AG10803 (cell line): ENCODE measurements at regions not wholly inside any gene's neighbourhood (a gene's known extent, or its start where the extent isn't known, plus 50 kb on each side); places are given as distances from the start of the nearest gene placed in this dataset.

Experiments
- DNase-seq: peaks from one replicate; pipeline ENCODE4 v3.0.0; 2010; ENCODE audit warnings: low read depth
- H3K4me3 ChIP-seq: 2 replicates; pipeline ENCODE4 v1.5.1; 2011; ENCODE audit warnings: mild to moderate bottlenecking, low read length, control low read depth
- TF ChIP-seq, protein P1 (sequence below): conservative IDR thresholded peaks from 2 replicates; pipeline ENCODE4 v1.5.1; 2011; ENCODE audit warnings: mild to moderate bottlenecking, low read length, control low read depth, inconsistent platforms

DNA sequence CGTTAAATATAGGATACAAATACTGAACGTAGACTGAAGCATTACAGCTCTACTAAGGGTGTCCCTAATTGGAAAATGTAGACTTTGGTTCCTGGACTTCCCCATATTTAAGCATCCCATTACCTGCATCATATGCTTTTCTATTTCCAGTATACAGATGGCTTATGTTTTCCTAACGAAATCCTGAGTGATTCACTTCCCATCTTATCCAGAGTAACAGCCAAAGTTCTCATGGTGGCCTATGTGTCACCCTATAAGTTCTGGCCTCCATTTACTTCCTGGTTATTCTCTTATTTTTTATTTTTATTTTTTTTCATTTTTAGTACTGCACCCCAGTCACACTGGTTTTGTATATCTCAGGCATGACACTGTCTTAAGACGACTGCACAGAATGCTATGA lies 552.3 kb downstream of the PRDM9 start:
- no peak overlapping the region for H3K4me3 ChIP-seq
- DNase-seq: no peak
- TF ChIP-seq, protein P1, sequence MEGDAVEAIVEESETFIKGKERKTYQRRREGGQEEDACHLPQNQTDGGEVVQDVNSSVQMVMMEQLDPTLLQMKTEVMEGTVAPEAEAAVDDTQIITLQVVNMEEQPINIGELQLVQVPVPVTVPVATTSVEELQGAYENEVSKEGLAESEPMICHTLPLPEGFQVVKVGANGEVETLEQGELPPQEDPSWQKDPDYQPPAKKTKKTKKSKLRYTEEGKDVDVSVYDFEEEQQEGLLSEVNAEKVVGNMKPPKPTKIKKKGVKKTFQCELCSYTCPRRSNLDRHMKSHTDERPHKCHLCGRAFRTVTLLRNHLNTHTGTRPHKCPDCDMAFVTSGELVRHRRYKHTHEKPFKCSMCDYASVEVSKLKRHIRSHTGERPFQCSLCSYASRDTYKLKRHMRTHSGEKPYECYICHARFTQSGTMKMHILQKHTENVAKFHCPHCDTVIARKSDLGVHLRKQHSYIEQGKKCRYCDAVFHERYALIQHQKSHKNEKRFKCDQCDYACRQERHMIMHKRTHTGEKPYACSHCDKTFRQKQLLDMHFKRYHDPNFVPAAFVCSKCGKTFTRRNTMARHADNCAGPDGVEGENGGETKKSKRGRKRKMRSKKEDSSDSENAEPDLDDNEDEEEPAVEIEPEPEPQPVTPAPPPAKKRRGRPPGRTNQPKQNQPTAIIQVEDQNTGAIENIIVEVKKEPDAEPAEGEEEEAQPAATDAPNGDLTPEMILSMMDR: no peak

DNA sequence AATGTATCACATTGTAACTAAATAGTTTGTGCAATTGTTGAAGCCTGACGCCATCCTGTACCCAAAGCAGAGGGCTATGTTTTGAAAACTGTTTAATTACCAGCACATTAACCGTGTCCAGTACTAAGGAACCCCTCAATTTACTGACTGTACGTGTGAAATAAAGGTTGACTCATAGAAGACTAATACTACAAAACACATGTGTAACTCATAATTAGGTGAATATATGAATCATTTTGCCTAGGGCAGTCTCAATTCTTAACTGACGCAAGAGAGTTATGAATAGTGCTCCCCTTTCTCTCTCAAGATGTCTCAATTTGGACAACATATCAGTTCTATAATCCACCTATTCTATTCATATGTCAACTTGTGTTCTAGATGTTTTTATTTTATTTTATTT lies 558.4 kb downstream of the PRDM9 start:
- H3K4me3 ChIP-seq: no peak overlapping the region
- DNase-seq: no peak
- TF ChIP-seq, protein P1: no peak

DNA sequence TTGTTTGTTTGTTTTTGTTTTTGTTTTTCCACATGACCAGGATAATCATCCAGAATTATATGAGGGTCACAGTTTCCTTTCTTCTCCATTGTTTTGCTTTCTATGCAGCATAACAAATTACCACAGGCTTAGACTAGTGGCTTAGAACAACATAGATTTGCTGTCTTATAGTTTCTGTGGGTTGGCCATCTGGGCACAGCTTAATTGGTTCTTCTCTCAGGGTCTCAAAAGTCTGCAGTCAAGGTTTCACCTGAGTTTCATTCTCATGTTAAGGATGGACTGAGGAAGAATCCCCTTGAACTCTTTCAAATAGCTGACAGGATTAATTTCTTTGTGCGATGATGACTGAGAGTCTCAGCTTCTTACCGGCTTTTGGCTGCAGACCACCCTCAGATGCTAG lies 559.8 kb downstream of the PRDM9 start:
- TF ChIP-seq, protein P1: no peak
- DNase-seq: no peak
- no peak overlapping the region for H3K4me3 ChIP-seq

DNA sequence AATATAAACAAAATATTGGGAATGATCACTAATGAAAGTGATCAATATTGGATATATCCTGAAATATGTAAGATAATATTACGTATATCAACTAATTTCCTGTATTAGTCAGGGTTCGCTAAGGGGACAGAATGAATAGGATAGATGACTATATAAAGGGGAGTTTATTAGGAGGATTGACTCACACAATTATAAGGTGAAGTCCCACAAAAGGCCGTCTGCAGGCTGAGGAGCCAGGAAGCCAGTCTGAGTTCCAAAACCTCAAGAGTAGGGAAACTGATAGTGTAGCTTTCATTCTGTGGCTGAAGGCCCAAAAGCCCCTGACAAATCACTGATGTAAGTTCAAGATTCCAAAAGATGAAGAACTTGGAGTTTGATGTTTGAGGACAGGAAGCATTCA lies 561.1 kb downstream of the PRDM9 start:
- DNase-seq: no peak
- TF ChIP-seq, protein P1: no peak
- no peak overlapping the region for H3K4me3 ChIP-seq

DNA sequence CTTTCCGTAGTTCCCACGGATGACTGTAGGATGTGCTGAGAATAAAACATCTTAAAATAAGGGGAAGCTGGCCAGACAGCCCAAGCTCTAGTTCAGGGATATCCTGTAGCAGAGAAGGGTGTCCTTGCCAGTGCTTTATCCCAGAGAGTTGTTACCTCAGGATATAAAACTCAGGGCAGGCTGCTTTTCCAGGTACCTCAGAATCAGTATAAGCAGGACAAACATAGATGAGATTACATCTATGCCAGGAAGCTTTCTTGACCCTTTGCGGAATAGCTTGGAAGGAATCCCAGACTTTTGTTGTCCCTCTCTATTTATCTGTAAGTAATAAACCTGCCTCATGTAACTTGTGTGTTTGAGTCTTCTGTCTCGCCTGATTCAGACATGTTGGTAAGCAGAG lies 565.7 kb downstream of the PRDM9 start:
- H3K4me3 ChIP-seq: no peak overlapping the region
- no peak for DNase-seq
- TF ChIP-seq, protein P1: no peak

DNA sequence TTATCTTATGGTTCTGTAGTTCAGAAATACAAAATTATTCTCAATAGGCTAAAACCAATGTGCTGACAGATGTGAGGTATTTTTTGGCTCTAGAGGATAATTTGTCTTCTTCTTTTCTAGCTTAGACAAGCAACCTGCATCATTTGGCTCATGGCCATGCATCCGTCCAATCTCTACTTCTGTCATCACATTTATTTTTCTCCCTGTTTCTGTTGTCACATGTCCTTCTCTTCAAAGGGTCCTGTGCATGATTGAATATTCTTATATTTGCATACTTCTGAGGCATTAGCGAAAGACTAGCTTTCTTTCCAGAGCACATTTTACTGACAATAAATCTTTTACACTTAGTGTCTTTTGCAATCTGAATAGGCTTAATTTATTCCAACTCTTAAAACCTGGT lies 564.7 kb downstream of the CDH10 start:
- no peak for DNase-seq
- TF ChIP-seq, protein P1: no peak
- no peak overlapping the region for H3K4me3 ChIP-seq

DNA sequence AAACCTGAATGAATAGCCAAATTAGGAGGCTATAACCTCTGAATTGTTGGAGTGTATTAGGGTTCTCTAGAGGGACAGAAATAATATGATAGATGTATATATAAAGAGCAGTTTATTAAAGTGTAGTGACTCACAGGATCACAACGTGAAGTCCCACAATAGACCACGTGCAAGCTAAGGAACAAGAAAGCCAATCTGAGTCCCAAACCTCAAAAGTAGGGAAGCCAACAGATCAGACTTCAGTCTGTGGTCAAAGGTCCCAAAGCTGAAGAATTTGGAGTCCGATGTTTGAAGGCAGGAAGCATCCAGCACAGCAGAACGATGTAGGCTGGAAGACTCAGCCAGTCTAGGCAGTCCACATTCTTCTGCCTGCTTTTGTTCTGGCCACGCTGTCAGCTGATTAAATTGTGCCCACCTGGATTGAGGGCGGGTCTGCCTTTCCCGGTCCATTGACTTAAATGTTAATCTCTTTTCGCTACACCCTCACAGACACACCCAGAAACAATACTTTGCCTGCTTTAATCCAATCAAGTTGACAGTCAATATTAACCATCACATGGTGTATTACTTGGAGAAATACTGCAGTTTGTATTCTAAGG lies 550.6 kb downstream of the CDH10 start:
- TF ChIP-seq, protein P1: no peak
- no peak for DNase-seq
- H3K4me3 ChIP-seq: no peak overlapping the region
